Activated T-cell treated with anti-CD3 and anti-CD28 coated beads, Interleukin-2, amount 50 U/mL, for 48 hours (primary cell): ENCODE measurements at regions not wholly inside any gene's neighbourhood (a gene's known extent, or its start where the extent isn't known, plus 50 kb on each side); places are given as distances from the start of the nearest gene placed in this dataset.

ENCODE experiments used
- DNase-seq, 2 experiments: peaks; one replicate each; pipeline ENCODE4 v3.0.0-alpha.2; 2020

GRCh38 chr2:120576509-120577474 lies 158.9 kb upstream of the GLI2 start:
- DNase-seq = no peak

GRCh38 chr2:120577721-120578295 lies 157.9 kb upstream of the GLI2 start:
- no peak for DNase-seq

DNA sequence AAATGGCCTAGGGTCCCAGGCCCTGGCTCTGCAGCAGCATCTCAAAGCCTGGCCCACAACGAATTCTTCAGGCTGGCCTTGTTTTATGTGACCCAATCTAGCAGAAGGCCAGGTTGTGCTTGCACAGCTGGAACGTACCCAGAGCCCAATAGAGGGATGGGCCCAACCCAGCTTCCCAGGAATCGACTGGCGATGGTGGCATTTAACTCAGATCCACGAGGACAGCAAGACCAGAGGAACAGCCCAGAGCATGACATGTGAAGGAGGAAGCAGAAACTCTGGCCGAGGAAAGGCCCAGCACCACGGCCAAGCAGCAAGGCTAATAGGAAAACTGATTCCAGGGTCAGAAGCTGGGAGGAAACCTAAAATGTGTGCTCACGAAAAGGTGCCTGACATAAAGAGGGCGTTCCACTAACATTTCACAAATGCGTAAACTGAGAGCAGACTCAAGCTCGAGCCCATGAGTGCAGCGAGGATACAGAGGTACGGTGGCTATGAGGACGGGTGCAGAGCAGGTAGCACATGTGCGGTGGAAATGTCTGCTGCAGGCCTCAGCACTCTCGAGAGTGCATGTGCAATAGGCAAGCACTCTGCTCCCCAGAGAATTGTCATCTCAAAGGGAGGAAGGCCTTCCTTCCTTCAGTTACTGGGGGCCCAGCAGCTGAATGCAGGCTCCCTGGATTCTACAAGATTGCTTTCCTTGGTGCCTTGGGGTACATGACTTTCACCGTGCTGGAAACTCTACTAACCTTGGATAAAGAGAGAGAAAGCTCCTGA lies 156.9 kb upstream of the GLI2 start:
- no peak for DNase-seq

DNA sequence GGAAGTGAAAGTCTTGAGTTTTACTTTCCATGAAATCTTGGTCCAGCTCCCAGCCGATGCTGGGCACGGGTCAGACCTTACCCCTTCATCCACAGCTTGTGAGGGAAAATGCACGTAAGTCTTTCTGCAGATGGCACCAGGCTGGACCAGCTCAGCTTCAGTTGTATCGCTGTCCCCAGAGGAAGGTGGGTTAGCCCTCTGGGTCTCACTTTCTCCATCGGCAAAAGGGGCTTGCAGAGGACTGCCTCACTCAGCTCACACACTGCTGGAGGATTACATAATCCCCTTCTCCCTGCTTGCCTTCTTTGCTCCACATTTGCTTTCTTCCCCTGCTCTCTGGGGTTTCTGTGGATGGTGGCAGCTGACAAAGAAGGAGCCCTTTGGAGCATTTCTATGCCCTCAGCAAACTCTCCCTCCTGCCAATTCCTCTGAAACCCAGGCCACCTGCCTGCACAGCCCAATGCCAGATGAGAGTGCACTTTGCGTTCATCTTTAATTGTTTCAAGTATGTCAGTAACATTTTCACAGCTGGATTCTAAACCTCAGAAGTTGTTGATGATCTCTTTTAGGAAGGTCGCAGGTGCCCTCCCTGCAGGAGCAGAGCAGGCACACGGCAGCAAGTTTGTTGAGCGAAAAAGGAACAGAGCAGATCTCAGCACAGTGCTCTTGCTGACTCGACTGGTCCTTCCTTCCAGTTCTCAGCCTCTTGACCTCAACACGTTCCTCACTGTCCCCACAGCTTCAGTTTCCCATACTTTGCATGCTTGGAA lies 155.6 kb upstream of the GLI2 start:
- no peak for DNase-seq

- DNase-seq = no peak
Observed at GRCh38 chr2:120580709-120581108, 155.0 kb upstream of the GLI2 start.

DNA sequence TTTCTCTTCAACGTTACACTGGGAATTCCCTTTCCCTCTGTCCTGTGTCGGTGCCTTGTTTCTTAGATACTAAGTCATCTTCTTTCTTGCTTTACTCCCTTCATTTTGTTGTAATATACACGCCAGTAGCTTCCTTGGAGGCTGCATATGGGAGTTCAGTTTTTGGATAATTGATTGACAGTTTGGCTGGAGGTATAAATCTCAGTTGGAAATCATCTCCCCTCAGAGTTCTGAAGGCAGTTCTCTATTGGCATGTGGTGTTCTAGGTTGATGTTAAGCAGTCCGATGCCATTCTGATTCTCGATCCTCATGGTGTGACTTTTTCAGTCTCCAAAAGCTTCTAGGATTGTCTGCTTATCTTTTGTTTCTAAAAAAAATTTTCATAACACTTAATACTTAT lies 152.5 kb upstream of the GLI2 start:
- no peak for DNase-seq

- DNase-seq = no peak
Observed at GRCh38 chr2:120583851-120584570, 151.7 kb upstream of the GLI2 start.

GRCh38 chr2:120586507-120587278 lies 149.0 kb upstream of the GLI2 start:
- DNase-seq = no peak

GRCh38 chr2:120587279-120587996 lies 148.2 kb upstream of the GLI2 start:
- no peak for DNase-seq

DNA sequence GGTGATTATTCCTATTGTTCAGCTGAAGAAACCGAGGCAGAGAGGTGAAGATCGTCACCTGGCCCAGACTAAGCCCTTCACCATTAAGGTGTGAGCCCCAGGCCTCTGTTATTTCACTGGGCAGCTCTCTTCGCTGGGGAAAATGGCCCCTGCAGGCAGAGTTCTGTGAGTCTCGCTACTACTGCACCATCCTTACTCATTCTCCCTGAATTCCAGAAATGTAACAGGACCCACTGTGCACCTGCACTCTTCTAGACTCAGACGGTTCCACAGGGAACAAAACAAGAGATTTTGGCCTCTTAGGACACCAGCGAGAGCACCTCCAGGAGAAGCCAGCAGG lies 147.7 kb upstream of the GLI2 start:
- DNase-seq = no peak

GRCh38 chr2:120589771-120590608 lies 145.7 kb upstream of the GLI2 start:
- no peak for DNase-seq

- DNase-seq = no peak
Observed at GRCh38 chr2:120590841-120591240, 144.8 kb upstream of the GLI2 start.

DNA sequence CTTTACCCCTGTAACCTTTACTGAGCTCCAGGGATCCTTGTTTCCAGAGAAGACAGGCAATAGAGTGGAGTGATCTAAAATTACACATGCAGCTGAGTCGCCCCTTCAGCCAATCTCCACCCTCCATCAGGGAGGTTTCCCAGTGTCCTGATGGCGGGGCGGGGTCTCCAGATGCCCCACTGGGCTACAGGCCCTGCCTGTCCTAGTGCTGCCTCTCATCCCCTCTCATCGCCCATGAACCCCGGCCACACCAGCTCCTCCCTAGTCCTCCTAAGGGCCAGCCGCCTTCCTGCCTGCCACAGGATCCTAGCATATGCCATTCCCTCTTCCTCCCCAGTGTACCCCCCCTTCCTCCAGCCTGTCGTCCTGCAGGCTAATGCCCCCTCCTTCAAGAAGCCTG lies 144.1 kb upstream of the GLI2 start:
- no peak for DNase-seq

GRCh38 chr2:120592084-120592483 lies 143.6 kb upstream of the GLI2 start:
- DNase-seq = no peak

DNA sequence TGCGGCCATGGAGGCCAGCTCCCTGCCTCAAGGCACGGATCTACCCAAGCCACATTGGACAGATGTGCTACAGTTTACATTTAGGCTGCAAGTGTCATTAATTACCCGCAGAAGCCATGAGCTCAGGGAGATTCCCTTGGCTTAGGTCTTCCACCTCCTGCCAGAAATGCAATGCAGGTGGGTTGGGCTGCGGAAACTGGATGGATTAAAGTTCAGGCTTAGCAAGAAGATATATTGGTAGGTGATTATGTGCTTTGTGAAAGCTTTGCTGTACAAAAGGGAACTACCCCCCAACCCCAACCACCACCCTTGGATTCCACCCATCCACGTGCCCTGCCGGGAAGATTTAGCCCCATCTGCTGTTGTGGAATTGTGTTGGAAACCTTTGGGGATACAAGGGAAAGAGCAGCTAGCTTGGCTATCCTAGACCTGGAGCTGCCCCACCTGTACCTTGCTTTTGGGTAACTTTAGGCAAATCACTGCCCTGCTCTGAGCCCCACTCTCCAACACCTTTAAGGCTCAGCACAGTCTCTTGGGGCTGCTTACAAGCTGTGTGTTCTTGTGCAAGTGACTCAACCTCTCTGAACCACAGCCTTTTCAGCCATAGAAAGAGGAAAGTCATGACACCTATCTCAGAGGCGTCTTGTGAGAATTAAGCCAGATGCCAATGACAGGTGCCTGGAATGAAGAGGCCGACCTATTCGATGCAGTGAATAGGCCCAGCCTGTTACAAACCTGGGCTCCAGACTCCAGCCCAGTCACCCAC lies 141.6 kb upstream of the GLI2 start:
- no peak for DNase-seq

DNA sequence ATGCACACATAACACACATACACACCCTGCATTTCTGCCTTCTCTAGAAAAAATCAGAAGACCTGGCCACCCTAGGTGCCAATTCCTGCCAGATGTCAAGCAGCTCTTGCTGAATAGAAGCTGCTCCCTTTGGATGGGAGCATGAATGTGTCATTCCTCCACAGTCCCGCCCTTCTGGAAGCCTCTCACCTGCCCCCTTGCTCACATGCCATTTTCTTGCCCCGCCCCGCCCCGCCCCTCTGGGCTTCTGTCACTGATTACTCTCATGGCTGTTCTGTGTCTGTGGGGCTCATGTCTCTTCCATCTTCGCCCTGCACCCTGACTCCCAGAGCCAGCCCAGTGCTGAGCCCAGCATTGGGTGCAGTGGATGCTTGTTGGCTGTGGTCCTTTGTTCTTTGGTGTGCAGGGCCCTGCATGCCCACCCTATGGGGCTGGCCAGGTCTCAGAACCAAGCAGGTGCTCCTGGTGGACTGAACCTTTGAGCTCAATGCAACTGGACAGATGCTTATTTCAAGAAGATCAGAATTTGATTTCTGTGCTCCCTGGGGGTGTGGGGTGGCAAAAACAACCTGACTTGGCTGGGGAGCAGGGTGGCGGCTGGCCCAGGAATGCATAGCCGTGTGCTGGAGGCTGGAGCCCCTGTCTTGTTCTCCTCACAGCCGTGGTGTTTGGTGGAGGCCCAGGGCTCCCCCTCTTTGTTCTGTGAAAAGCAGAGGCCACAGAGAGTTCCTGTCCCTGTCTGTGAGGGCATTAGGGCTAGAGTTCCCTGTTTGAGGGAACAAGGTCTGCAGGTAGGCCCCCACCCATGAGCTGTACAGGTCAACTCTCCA lies 140.6 kb upstream of the GLI2 start:
- DNase-seq = no peak

- DNase-seq = no peak
Observed at GRCh38 chr2:120595739-120596138, 139.9 kb upstream of the GLI2 start.

- no peak for DNase-seq
Observed at GRCh38 chr2:120596191-120596811, 139.4 kb upstream of the GLI2 start.
